AG20443 (cell line): ENCODE measurements at regions not wholly inside any gene's neighbourhood (a gene's known extent, or its start where the extent isn't known, plus 50 kb on each side); places are given as distances from the start of the nearest gene placed in this dataset.

Experiments used
- DNase-seq: peaks from one replicate; pipeline ENCODE4 v3.0.0; 2012; ENCODE audit warnings: low spot score, mixed read lengths

GRCh38 chr6:22621701-22622100, 52.3 kb downstream of the HDGFL1 start:
- no peak for DNase-seq

- no peak for DNase-seq
These were observed 53.0 kb downstream of the HDGFL1 start for GRCh38 chr6:22622351-22622750.

GRCh38 chr6:22622813-22623212, 53.4 kb downstream of the HDGFL1 start:
- no peak for DNase-seq

GRCh38 chr6:22627644-22628043, 58.3 kb downstream of the HDGFL1 start:
- no peak for DNase-seq

- DNase-seq: no peak
These were observed 61.7 kb downstream of the HDGFL1 start for GRCh38 chr6:22631091-22631490.

- no peak for DNase-seq
These were observed 63.3 kb downstream of the HDGFL1 start for GRCh38 chr6:22632581-22633145.

- DNase-seq: no peak
These were observed 67.1 kb downstream of the HDGFL1 start for GRCh38 chr6:22636452-22636851.

GRCh38 chr6:22637782-22638181, 68.4 kb downstream of the HDGFL1 start:
- DNase-seq: no peak

- no peak for DNase-seq
These were observed 69.0 kb downstream of the HDGFL1 start for GRCh38 chr6:22638320-22638719.

- DNase-seq: no peak
These were observed 72.9 kb downstream of the HDGFL1 start for GRCh38 chr6:22642254-22642653.

- DNase-seq: no peak
These were observed 74.4 kb downstream of the HDGFL1 start for GRCh38 chr6:22643780-22644179.

- DNase-seq: no peak
These were observed 78.4 kb downstream of the HDGFL1 start for GRCh38 chr6:22647719-22648118.

GRCh38 chr6:22651731-22652130, 82.4 kb downstream of the HDGFL1 start:
- no peak for DNase-seq

GRCh38 chr6:22653980-22654610, 84.7 kb downstream of the HDGFL1 start:
- no peak for DNase-seq

- DNase-seq: no peak
These were observed 87.5 kb downstream of the HDGFL1 start for GRCh38 chr6:22656706-22657351.

GRCh38 chr6:22657352-22657980, 88.1 kb downstream of the HDGFL1 start:
- DNase-seq: no peak

- DNase-seq: no peak
These were observed 88.8 kb downstream of the HDGFL1 start for GRCh38 chr6:22658183-22658582.

- no peak for DNase-seq
These were observed 89.6 kb downstream of the HDGFL1 start for GRCh38 chr6:22658934-22659333.

GRCh38 chr6:22664968-22665367, 95.6 kb downstream of the HDGFL1 start:
- no peak for DNase-seq

- no peak for DNase-seq
These were observed 96.7 kb downstream of the HDGFL1 start for GRCh38 chr6:22666021-22666420.

GRCh38 chr6:22666586-22666985, 97.2 kb downstream of the HDGFL1 start:
- no peak for DNase-seq

GRCh38 chr6:22667855-22668254, 98.5 kb downstream of the HDGFL1 start:
- no peak for DNase-seq

GRCh38 chr6:22668307-22668706, 98.9 kb downstream of the HDGFL1 start:
- no peak for DNase-seq
